ENCODE measurements at regions not wholly inside any gene's neighbourhood (a gene's known extent, or its start where the extent isn't known, plus 50 kb on each side); places are given as distances from the start of the nearest gene placed in this dataset.
"Not testable (repeated sequence)": the region's sequence is repeated elsewhere in the genome, so short reads cannot be mapped to it uniquely, and the experiment has no call there.

- Histone ChIP-seq H3K4me1 (ENCODE audit: control insufficient read depth in 1 of 2, insufficient read depth in 2 of 2, low read length in 2 of 2) (no peaks in the 10 kb centered on the region), H3K4me3 (ENCODE audit: low read length in 2 of 2) (no peak overlapping the region), H3K9me3 (ENCODE audit: control insufficient read depth, low read length) (peaks cover 1% of the 10 kb centered on the region), H3K36me3 (ENCODE audit: control insufficient read depth in 1 of 2, insufficient read depth in 2 of 2, low read length in 1 of 2) (no peaks in the 10 kb centered on the region), H3K27me3 (ENCODE audit: control insufficient read depth in 1 of 2, insufficient read depth in 2 of 2, low read length in 1 of 2) (no peaks in the 10 kb centered on the region), H3K27ac (ENCODE audit: low read depth in 1 of 2, low read length in 2 of 2) (no peak overlapping the region)
- intact Hi-C loops (cut with DNase I): no loop called here
- DNase-seq: no peak
- WGBS, 2 donors: 36 to 41% methylated on average over 1 of the region's 1 CpG
- no peak for ATAC-seq (ENCODE audit: low FRiP score)
Observed at GRCh38 chr6:97765461-97765860, 482.4 kb upstream of the MMS22L start.

- no peak overlapping the region for H3K4me3 ChIP-seq (ENCODE audit: low read length in 2 of 2)
- DNase-seq (no peak), ATAC-seq (ENCODE audit: low FRiP score) (no peak)
- no peaks in the 10 kb centered on the region for H3K4me1 ChIP-seq (ENCODE audit: control insufficient read depth in 1 of 2, insufficient read depth in 2 of 2, low read length in 2 of 2)
- H3K36me3 ChIP-seq (ENCODE audit: control insufficient read depth in 1 of 2, insufficient read depth in 2 of 2, low read length in 1 of 2): no peaks in the 10 kb centered on the region
- H3K9me3 ChIP-seq (ENCODE audit: control insufficient read depth, low read length): peaks cover 1% of the 10 kb centered on the region
- WGBS, 2 donors: 21 to 23% methylated on average over 2 of the region's 2 CpGs
- H3K27ac ChIP-seq (ENCODE audit: low read depth in 1 of 2, low read length in 2 of 2): no peak overlapping the region
- no peaks in the 10 kb centered on the region for H3K27me3 ChIP-seq (ENCODE audit: control insufficient read depth in 1 of 2, insufficient read depth in 2 of 2, low read length in 1 of 2)
- intact Hi-C loops (cut with DNase I): no loop called here
Observed at GRCh38 chr6:97771372-97771771, 488.4 kb upstream of the MMS22L start.

GRCh38 chr6:97775012-97775411, 492.0 kb upstream of the MMS22L start:
- no peaks in the 10 kb centered on the region for H3K9me3 ChIP-seq (ENCODE audit: control insufficient read depth, low read length)
- DNase-seq (no peak), ATAC-seq (ENCODE audit: low FRiP score) (no peak)
- intact Hi-C loops (cut with DNase I): no loop called here
- 59 to 65% methylated on average over 5 of the region's 5 CpGs for WGBS, 2 donors
- H3K36me3 ChIP-seq (ENCODE audit: control insufficient read depth in 1 of 2, insufficient read depth in 2 of 2, low read length in 1 of 2): no peaks in the 10 kb centered on the region
- no peaks in the 10 kb centered on the region for H3K4me1 ChIP-seq (ENCODE audit: control insufficient read depth in 1 of 2, insufficient read depth in 2 of 2, low read length in 2 of 2)
- no peak overlapping the region for H3K27ac ChIP-seq (ENCODE audit: low read depth in 1 of 2, low read length in 2 of 2)
- H3K4me3 ChIP-seq (ENCODE audit: low read length in 2 of 2): no peak overlapping the region
- H3K27me3 ChIP-seq (ENCODE audit: control insufficient read depth in 1 of 2, insufficient read depth in 2 of 2, low read length in 1 of 2): no peaks in the 10 kb centered on the region

GRCh38 chr6:97778290-97779038, 495.4 kb upstream of the MMS22L start:
- DNase-seq: no peak
- no peak overlapping the region for H3K27ac ChIP-seq (ENCODE audit: low read depth in 1 of 2, low read length in 2 of 2)
- no peak overlapping the region for H3K4me3 ChIP-seq (ENCODE audit: low read length in 2 of 2)
- WGBS, 2 donors: 59 to 67% methylated on average over 5 of the region's 5 CpGs
- no peaks in the 10 kb centered on the region for H3K27me3 ChIP-seq (ENCODE audit: control insufficient read depth in 1 of 2, insufficient read depth in 2 of 2, low read length in 1 of 2)
- intact Hi-C loops (cut with DNase I): no loop called here
- no peaks in the 10 kb centered on the region for H3K36me3 ChIP-seq (ENCODE audit: control insufficient read depth in 1 of 2, insufficient read depth in 2 of 2, low read length in 1 of 2)
- H3K9me3 ChIP-seq (ENCODE audit: control insufficient read depth, low read length): no peaks in the 10 kb centered on the region
- no peaks in the 10 kb centered on the region for H3K4me1 ChIP-seq (ENCODE audit: control insufficient read depth in 1 of 2, insufficient read depth in 2 of 2, low read length in 2 of 2)
- no peak for ATAC-seq (ENCODE audit: low FRiP score)

GRCh38 chr6:97779039-97779766, 496.2 kb upstream of the MMS22L start:
- WGBS, 2 donors: 86 to 90% methylated on average over 5 of the region's 6 CpGs
- ATAC-seq (ENCODE audit: low FRiP score); H3K27me3 ChIP-seq (ENCODE audit: control insufficient read depth in 1 of 2, insufficient read depth in 2 of 2, low read length in 1 of 2); DNase-seq; H3K4me3 ChIP-seq (ENCODE audit: low read length in 2 of 2); H3K36me3 ChIP-seq (ENCODE audit: control insufficient read depth in 1 of 2, insufficient read depth in 2 of 2, low read length in 1 of 2); intact Hi-C loops (cut with DNase I); H3K4me1 ChIP-seq (ENCODE audit: control insufficient read depth in 1 of 2, insufficient read depth in 2 of 2, low read length in 2 of 2); H3K9me3 ChIP-seq (ENCODE audit: control insufficient read depth, low read length); H3K27ac ChIP-seq (ENCODE audit: low read depth in 1 of 2, low read length in 2 of 2): not testable (repeated sequence)

GRCh38 chr6:97790926-97791590, 508.0 kb upstream of the MMS22L start:
- DNase-seq (peak in 1 of 2 donors; percentile 73), ATAC-seq (ENCODE audit: low FRiP score) (peak; percentile 46)
- Histone ChIP-seq H3K4me3 (ENCODE audit: low read length in 2 of 2) (no peak overlapping the region), H3K27ac (ENCODE audit: low read depth in 1 of 2, low read length in 2 of 2) (no peak overlapping the region), H3K27me3 (ENCODE audit: control insufficient read depth in 1 of 2, insufficient read depth in 2 of 2, low read length in 1 of 2) (no peaks in the 10 kb centered on the region), H3K9me3 (ENCODE audit: control insufficient read depth, low read length) (no peaks in the 10 kb centered on the region), H3K4me1 (ENCODE audit: control insufficient read depth in 1 of 2, insufficient read depth in 2 of 2, low read length in 2 of 2) (no peaks in the 10 kb centered on the region), H3K36me3 (ENCODE audit: control insufficient read depth in 1 of 2, insufficient read depth in 2 of 2, low read length in 1 of 2) (no peaks in the 10 kb centered on the region)
- intact Hi-C loops (cut with DNase I): no loop called here
- 89 to 91% methylated on average over 20 of the region's 20 CpGs for WGBS, 2 donors

- no peak for ATAC-seq (ENCODE audit: low FRiP score)
- intact Hi-C loops (cut with DNase I): no loop called here
- no peaks in the 10 kb centered on the region for H3K36me3 ChIP-seq (ENCODE audit: control insufficient read depth in 1 of 2, insufficient read depth in 2 of 2, low read length in 1 of 2)
Observed at GRCh38 chr6:97805596-97805995, 522.6 kb upstream of the MMS22L start.

GRCh38 chr6:97812940-97813339, 529.9 kb upstream of the MMS22L start:
- H3K27ac ChIP-seq (ENCODE audit: low read depth in 1 of 2, low read length in 2 of 2): no peak overlapping the region
- intact Hi-C loops (cut with DNase I): no loop called here
- no peaks in the 10 kb centered on the region for H3K9me3 ChIP-seq (ENCODE audit: control insufficient read depth, low read length)
- peaks cover 0 to 2% of the 10 kb centered on the region in 2 donors for H3K27me3 ChIP-seq (ENCODE audit: control insufficient read depth in 1 of 2, insufficient read depth in 2 of 2, low read length in 1 of 2)
- no peak overlapping the region for H3K4me3 ChIP-seq (ENCODE audit: low read length in 2 of 2)
- ATAC-seq (ENCODE audit: low FRiP score): no peak
- H3K4me1 ChIP-seq (ENCODE audit: control insufficient read depth in 1 of 2, insufficient read depth in 2 of 2, low read length in 2 of 2): no peaks in the 10 kb centered on the region
- H3K36me3 ChIP-seq (ENCODE audit: control insufficient read depth in 1 of 2, insufficient read depth in 2 of 2, low read length in 1 of 2): no peaks in the 10 kb centered on the region
- DNase-seq: no peak

More at GRCh38 chr6:97805596-97805995, 522.6 kb upstream of the MMS22L start:
- no peaks in the 10 kb centered on the region for H3K4me1 ChIP-seq (ENCODE audit: control insufficient read depth in 1 of 2, insufficient read depth in 2 of 2, low read length in 2 of 2)
- H3K4me3 ChIP-seq (ENCODE audit: low read length in 2 of 2): no peak overlapping the region
- no peak overlapping the region for H3K27ac ChIP-seq (ENCODE audit: low read depth in 1 of 2, low read length in 2 of 2)
- no peaks in the 10 kb centered on the region for H3K9me3 ChIP-seq (ENCODE audit: control insufficient read depth, low read length)
- no peaks in the 10 kb centered on the region for H3K27me3 ChIP-seq (ENCODE audit: control insufficient read depth in 1 of 2, insufficient read depth in 2 of 2, low read length in 1 of 2)
- DNase-seq: no peak

Data from aorta (tissue), 5 donors.